H1 (cell line): ENCODE measurements at regions not wholly inside any gene's neighbourhood (a gene's known extent, or its start where the extent isn't known, plus 50 kb on each side); places are given as distances from the start of the nearest gene placed in this dataset.

ENCODE experiments used
- EZH2 ChIP-seq: fragments of 200-600 bp; sonication (generic); IDR thresholded peaks from 2 replicates; pipeline ENCODE4 v1.7.1; 2012; ENCODE audit warnings: low read depth, mild to moderate bottlenecking, moderate library complexity, low read length, inconsistent platforms; ENCODE audit not compliant: severe bottlenecking
- KDM4A ChIP-seq: IDR thresholded peaks from one replicate; pipeline ENCODE4 v1.7.1; 2012; ENCODE audit warnings: low read depth, mild to moderate bottlenecking, moderate library complexity, low read length, inconsistent platforms; ENCODE audit not compliant: severe bottlenecking
- POU5F1 ChIP-seq: IDR thresholded peaks from 2 replicates; pipeline ENCODE4 v1.6.1; 2011; ENCODE audit warnings: low read depth, mild to moderate bottlenecking, low read length, moderate library complexity
- SIX5 ChIP-seq: IDR thresholded peaks from 2 replicates; pipeline ENCODE4 v1.6.1; 2011; ENCODE audit warnings: mild to moderate bottlenecking, low read depth, low read length
- TEAD4 ChIP-seq: IDR thresholded peaks from 2 replicates; pipeline ENCODE4 v1.6.1; 2012; ENCODE audit warnings: low read depth, low read length, inconsistent platforms, mixed read lengths

- no peak for TF ChIP-seq TEAD4
- TF ChIP-seq EZH2 = no peak
- TF ChIP-seq KDM4A = no peak
- TF ChIP-seq POU5F1 = no peak
- no peak for TF ChIP-seq SIX5
Measured at GRCh38 chr2:118442996-118443553, 354.8 kb downstream of the INSIG2 start (continued).
